Panc1 (cell line): ENCODE measurements at regions not wholly inside any gene's neighbourhood (a gene's known extent, or its start where the extent isn't known, plus 50 kb on each side); places are given as distances from the start of the nearest gene placed in this dataset.

Experiments used
- ATAC-seq: fragments of 200-7000 bp; cut with Tn5 transposase; 2 replicates; pipeline ENCODE4 v1.9.1; 2020; ENCODE audit warnings: mild to moderate bottlenecking, moderate library complexity
- BruUV-seq: library from RNA; stranded (reverse); fragments of 400-500 nt; replicated peaks from 2 replicates; lab custom pipeline; 2021; lab: Mats Ljungman, UMichigan
- CTCF ChIA-PET: fragments of 300-600 bp; sonication (Branson Sonifier 250); formaldehyde crosslinking; loops from one replicate; lab custom pipeline; 2022; ENCODE audit warnings: antibody characterized with exemption; lab: Charles Lee
- POLR2A ChIA-PET: fragments of 300-600 bp; sonication (Branson Sonifier 250); formaldehyde crosslinking; loops from one replicate; lab custom pipeline; 2022; ENCODE audit warnings: antibody characterized with exemption; lab: Charles Lee
- DNase-seq: peaks from one replicate; pipeline ENCODE4 v3.0.0-alpha.2; 2010; ENCODE audit warnings: low read depth, low spot score
- H3K27ac ChIP-seq: 2 replicates; pipeline ENCODE4 v1.5.1; 2011; ENCODE audit warnings: mild to moderate bottlenecking, low read length, inconsistent platforms
- H3K27me3 ChIP-seq: fragments of 200-500 bp; sonication (Bioruptor generic); 2 replicates; pipeline ENCODE4 v1.6.0; 2014; ENCODE audit warnings: low read length, inconsistent platforms; ENCODE audit not compliant: control insufficient read depth, insufficient read depth
- H3K36me3 ChIP-seq: fragments of 200-500 bp; sonication (Bioruptor generic); 2 replicates; pipeline ENCODE4 v1.5.1; 2014; ENCODE audit warnings: inconsistent platforms, mild to moderate bottlenecking, low read length, moderate library complexity; ENCODE audit not compliant: control insufficient read depth, insufficient read depth
- H3K4me1 ChIP-seq: 2 replicates; pipeline ENCODE4 v1.5.1; 2011; ENCODE audit warnings: inconsistent platforms, mild to moderate bottlenecking, low read length, moderate library complexity; ENCODE audit not compliant: control insufficient read depth, insufficient read depth
- H3K4me3 ChIP-seq, 2 experiments: 2 replicates each; pipeline ENCODE4 v1.5.1; 2011 to 2012; ENCODE audit warnings: low read depth in 2 of 2, low read length in 2 of 2, mild to moderate bottlenecking in 2 of 2, inconsistent platforms in 1 of 2, moderate library complexity in 1 of 2
- H3K9me3 ChIP-seq: fragments of 200-500 bp; sonication (Bioruptor generic); 2 replicates; pipeline ENCODE4 v1.5.1; 2014; ENCODE audit warnings: low read depth, mild to moderate bottlenecking, inconsistent platforms, low read length, moderate library complexity; ENCODE audit not compliant: control insufficient read depth, insufficient read depth
- CTCF ChIP-seq: fragments of 450-650 bp; IDR thresholded peaks from 2 replicates; pipeline ENCODE4 v1.5.1; 2017; ENCODE audit warnings: mild to moderate bottlenecking
- POLR2AphosphoS5 ChIP-seq: IDR thresholded peaks from 2 replicates; pipeline ENCODE4 v1.6.1; 2012; ENCODE audit warnings: mild to moderate bottlenecking, low read depth, low read length, moderate library complexity
- REST ChIP-seq, 2 experiments: IDR thresholded peaks; 2 replicates each; pipeline ENCODE4 v1.6.1; 2011 to 2012; ENCODE audit warnings: low read depth in 2 of 2, control low read depth in 1 of 2, low read length in 1 of 2, mild to moderate bottlenecking in 1 of 2, moderate library complexity in 1 of 2; ENCODE audit not compliant: insufficient read depth in 1 of 2
- SIN3A ChIP-seq: IDR thresholded peaks from 2 replicates; pipeline ENCODE4 v1.6.1; 2012; ENCODE audit warnings: low read depth, mild to moderate bottlenecking, low read length, moderate library complexity, borderline replicate concordance; ENCODE audit not compliant: insufficient read depth
- TCF7L2 ChIP-seq: IDR thresholded peaks from 2 replicates; pipeline ENCODE4 v1.6.1; 2011; ENCODE audit warnings: mild to moderate bottlenecking, low read depth, low read length, inconsistent platforms
- in situ Hi-C: cut with HindIII; loops from 2 replicates; pipeline ENCODE4 v1.10.0; 2016; ENCODE audit warnings: low sequenced_read_pairs, low pct_unique_long_range_greater_than_20kb
- intact Hi-C: fragments of 100-400 bp; cut with micrococcal nuclease; formaldehyde crosslinking; loops from one replicate; pipeline ENCODE4 v1.10.0; 2022; ENCODE audit not compliant: unreplicated experiment

GRCh38 chr1:73770109-73770905 is 427.7 kb downstream of the LRRIQ3 start:
- H3K9me3 ChIP-seq, result no peaks in the 10 kb centered on the region
- CTCF ChIA-PET, result no interaction called here
- no TSS peak for BruUV-seq
- H3K4me1 ChIP-seq, result no peaks in the 10 kb centered on the region
- no peak overlapping the region for H3K4me3 ChIP-seq
- no peaks in the 10 kb centered on the region for H3K27me3 ChIP-seq
- POLR2A ChIA-PET, result no interaction called here
- TF ChIP-seq TCF7L2 (no peak), POLR2AphosphoS5 (no peak), SIN3A (no peak), REST (IDR thresholded peaks at IDR 0.05; ENCODE audit: insufficient read depth in 1 of 2, low read depth in 2 of 2, low read length in 1 of 2) (no peak)
- no peaks in the 10 kb centered on the region for H3K36me3 ChIP-seq
- no peak overlapping the region for H3K27ac ChIP-seq
- in situ Hi-C loops (no loop called here), intact Hi-C loops (no loop called here)
- no peak for DNase-seq
- ATAC-seq, result no peak

GRCh38 chr1:73766786-73767348 is 431.1 kb downstream of the LRRIQ3 start:
- no TSS peak for BruUV-seq
- no peak for TF ChIP-seq CTCF
- TF ChIP-seq TCF7L2, result no peak
- TF ChIP-seq POLR2AphosphoS5, result no peak
- TF ChIP-seq SIN3A, result no peak
- no peak for TF ChIP-seq REST (IDR thresholded peaks at IDR 0.05; ENCODE audit: insufficient read depth in 1 of 2, low read depth in 2 of 2, low read length in 1 of 2)
- H3K27ac ChIP-seq, result no peak overlapping the region
- no peak for DNase-seq
- in situ Hi-C loops, result no loop called here
- no peaks in the 10 kb centered on the region for H3K4me1 ChIP-seq
- no peaks in the 10 kb centered on the region for H3K27me3 ChIP-seq
- intact Hi-C loops, result no loop called here
- H3K36me3 ChIP-seq, result no peaks in the 10 kb centered on the region
- no peak overlapping the region for H3K4me3 ChIP-seq
- POLR2A ChIA-PET, result no interaction called here
- no peaks in the 10 kb centered on the region for H3K9me3 ChIP-seq
- ATAC-seq, result no peak
- CTCF ChIA-PET, result no interaction called here
